ENCODE measurements at regions not wholly inside any gene's neighbourhood (a gene's known extent, or its start where the extent isn't known, plus 50 kb on each side); places are given as distances from the start of the nearest gene placed in this dataset.

- Histone ChIP-seq H3K4me1 (ENCODE audit: low read depth, poor library complexity, severe bottlenecking) (no peaks in the 10 kb centered on the region), H3K9ac (no peak overlapping the region), H3K4me3 (IDR thresholded peaks at IDR 0.05; ENCODE audit: insufficient read depth, low read depth, low read length) (no peak overlapping the region), H3K27ac (no peak overlapping the region), H3K36me3 (ENCODE audit: insufficient read depth) (no peaks in the 10 kb centered on the region), H3K79me2 (ENCODE audit: insufficient read depth, low read depth) (no peaks in the 10 kb centered on the region), H3K27me3 (ENCODE audit: insufficient read depth, low read depth) (no peaks in the 10 kb centered on the region), H2AFZ (ENCODE audit: low read depth) (no peak overlapping the region), H3K4me2 (no peak overlapping the region), H4K20me1 (ENCODE audit: insufficient read depth) (no peaks in the 10 kb centered on the region)
- TF ChIP-seq, protein P1, sequence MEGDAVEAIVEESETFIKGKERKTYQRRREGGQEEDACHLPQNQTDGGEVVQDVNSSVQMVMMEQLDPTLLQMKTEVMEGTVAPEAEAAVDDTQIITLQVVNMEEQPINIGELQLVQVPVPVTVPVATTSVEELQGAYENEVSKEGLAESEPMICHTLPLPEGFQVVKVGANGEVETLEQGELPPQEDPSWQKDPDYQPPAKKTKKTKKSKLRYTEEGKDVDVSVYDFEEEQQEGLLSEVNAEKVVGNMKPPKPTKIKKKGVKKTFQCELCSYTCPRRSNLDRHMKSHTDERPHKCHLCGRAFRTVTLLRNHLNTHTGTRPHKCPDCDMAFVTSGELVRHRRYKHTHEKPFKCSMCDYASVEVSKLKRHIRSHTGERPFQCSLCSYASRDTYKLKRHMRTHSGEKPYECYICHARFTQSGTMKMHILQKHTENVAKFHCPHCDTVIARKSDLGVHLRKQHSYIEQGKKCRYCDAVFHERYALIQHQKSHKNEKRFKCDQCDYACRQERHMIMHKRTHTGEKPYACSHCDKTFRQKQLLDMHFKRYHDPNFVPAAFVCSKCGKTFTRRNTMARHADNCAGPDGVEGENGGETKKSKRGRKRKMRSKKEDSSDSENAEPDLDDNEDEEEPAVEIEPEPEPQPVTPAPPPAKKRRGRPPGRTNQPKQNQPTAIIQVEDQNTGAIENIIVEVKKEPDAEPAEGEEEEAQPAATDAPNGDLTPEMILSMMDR (conservative IDR thresholded peaks at IDR 0.05; ENCODE audit: low read depth, low read length): no peak
These were observed 511.6 kb upstream of the PRKX start for GRCh38 chrX:4225086-4225485.

- H3K36me3 ChIP-seq (ENCODE audit: insufficient read depth): no peaks in the 10 kb centered on the region
- H4K20me1 ChIP-seq (ENCODE audit: insufficient read depth): no peaks in the 10 kb centered on the region
- no peak overlapping the region for H2AFZ ChIP-seq (ENCODE audit: low read depth)
- no peak overlapping the region for H3K4me3 ChIP-seq (IDR thresholded peaks at IDR 0.05; ENCODE audit: insufficient read depth, low read depth, low read length)
- no peaks in the 10 kb centered on the region for H3K4me1 ChIP-seq (ENCODE audit: low read depth, poor library complexity, severe bottlenecking)
- TF ChIP-seq, protein P1 (conservative IDR thresholded peaks at IDR 0.05; ENCODE audit: low read depth, low read length): no peak
- H3K27ac ChIP-seq: no peak overlapping the region
- H3K9ac ChIP-seq: no peak overlapping the region
- no peaks in the 10 kb centered on the region for H3K27me3 ChIP-seq (ENCODE audit: insufficient read depth, low read depth)
- no peaks in the 10 kb centered on the region for H3K79me2 ChIP-seq (ENCODE audit: insufficient read depth, low read depth)
- H3K4me2 ChIP-seq: no peak overlapping the region
These were observed 493.5 kb upstream of the PRKX start for GRCh38 chrX:4206941-4207340.

DNA sequence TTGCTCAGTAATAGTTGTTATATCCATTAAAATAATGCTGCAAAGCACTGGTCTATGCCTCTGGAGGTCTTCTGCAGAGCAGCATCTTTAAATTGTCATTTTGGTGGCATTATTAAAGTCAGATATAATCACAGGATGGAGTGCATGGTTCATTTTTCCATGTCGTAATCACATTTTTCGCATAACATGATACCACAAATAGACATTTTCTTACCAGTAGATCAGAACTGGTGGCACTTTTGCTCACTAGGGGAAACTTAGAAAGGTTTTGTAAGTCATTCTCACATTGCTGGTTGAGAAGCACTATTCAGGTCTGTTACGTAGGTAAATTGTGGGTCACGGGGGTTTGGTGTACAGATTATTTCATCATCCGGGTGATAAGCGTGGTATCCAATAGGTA is 484.5 kb upstream of the PRKX start:
- Histone ChIP-seq H3K4me3 (IDR thresholded peaks at IDR 0.05; ENCODE audit: insufficient read depth, low read depth, low read length) (no peak overlapping the region), H3K27me3 (ENCODE audit: insufficient read depth, low read depth) (no peaks in the 10 kb centered on the region), H3K4me1 (ENCODE audit: low read depth, poor library complexity, severe bottlenecking) (no peaks in the 10 kb centered on the region), H3K36me3 (ENCODE audit: insufficient read depth) (no peaks in the 10 kb centered on the region), H4K20me1 (ENCODE audit: insufficient read depth) (no peaks in the 10 kb centered on the region), H3K79me2 (ENCODE audit: insufficient read depth, low read depth) (no peaks in the 10 kb centered on the region), H3K27ac (no peak overlapping the region), H3K4me2 (no peak overlapping the region), H3K9ac (no peak overlapping the region), H2AFZ (ENCODE audit: low read depth) (no peak overlapping the region)
- TF ChIP-seq, protein P1 (conservative IDR thresholded peaks at IDR 0.05; ENCODE audit: low read depth, low read length): no peak

GRCh38 chrX:4193500-4194155 is 480.2 kb upstream of the PRKX start:
- no peaks in the 10 kb centered on the region for H3K36me3 ChIP-seq (ENCODE audit: insufficient read depth)
- H4K20me1 ChIP-seq (ENCODE audit: insufficient read depth): no peaks in the 10 kb centered on the region
- no peak overlapping the region for H3K4me2 ChIP-seq
- TF ChIP-seq, protein P1 (conservative IDR thresholded peaks at IDR 0.05; ENCODE audit: low read depth, low read length): no peak
- H3K79me2 ChIP-seq (ENCODE audit: insufficient read depth, low read depth): no peaks in the 10 kb centered on the region
- H3K4me3 ChIP-seq (IDR thresholded peaks at IDR 0.05; ENCODE audit: insufficient read depth, low read depth, low read length): no peak overlapping the region
- H3K27ac ChIP-seq: no peak overlapping the region
- H3K27me3 ChIP-seq (ENCODE audit: insufficient read depth, low read depth): no peaks in the 10 kb centered on the region
- H3K9ac ChIP-seq: no peak overlapping the region
- H2AFZ ChIP-seq (ENCODE audit: low read depth): no peak overlapping the region
- no peaks in the 10 kb centered on the region for H3K4me1 ChIP-seq (ENCODE audit: low read depth, poor library complexity, severe bottlenecking)
